ENCODE measurements at regions not wholly inside any gene's neighbourhood (a gene's known extent, or its start where the extent isn't known, plus 50 kb on each side); places are given as distances from the start of the nearest gene placed in this dataset.

- no peak for ATAC-seq (ENCODE audit: low read depth in 2 of 2)
Observed at GRCh38 chr12:58564721-58565120, 355.6 kb downstream of the LRIG3 start.

DNA sequence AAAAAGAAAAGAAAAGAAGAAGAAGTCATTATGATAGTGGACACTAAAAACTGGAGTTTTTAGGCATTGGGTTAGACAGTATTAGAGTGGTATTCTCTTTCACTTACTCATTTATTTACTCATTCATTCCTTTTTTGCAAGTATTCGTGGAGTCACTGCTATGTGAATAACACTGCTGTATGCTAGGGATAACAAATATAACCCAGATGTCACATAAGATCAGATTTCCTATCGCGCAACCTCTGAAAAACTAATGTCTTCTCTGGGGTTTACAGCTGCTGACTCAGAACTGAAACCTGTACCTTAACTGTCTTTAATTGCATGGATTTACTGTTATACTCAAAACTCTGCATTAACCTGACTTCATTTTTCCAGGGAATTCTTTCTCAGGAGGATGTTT lies 353.7 kb downstream of the LRIG3 start:
- Mint-ChIP-seq H3K9me3 (peaks cover 0 to 11% (median 2%) of the 10 kb centered on the region in 7 donors), H3K4me3 (no peak overlapping the region), H3K27me3 (no peaks in the 10 kb centered on the region), H3K36me3 (no peaks in the 10 kb centered on the region), H3K27ac (no peak overlapping the region), H3K4me1 (no peaks in the 10 kb centered on the region)
- ATAC-seq (ENCODE audit: low read depth in 2 of 2) = no peak
- DNase-seq = no peak

More at GRCh38 chr12:58564721-58565120, 355.6 kb downstream of the LRIG3 start:
- Mint-ChIP-seq H3K4me1 (no peaks in the 10 kb centered on the region), H3K27me3 (no peaks in the 10 kb centered on the region), H3K9me3 (peaks cover 0 to 11% (median 2%) of the 10 kb centered on the region in 7 donors), H3K27ac (no peak overlapping the region), H3K36me3 (no peaks in the 10 kb centered on the region), H3K4me3 (no peak overlapping the region)
- no peak for DNase-seq

DNA sequence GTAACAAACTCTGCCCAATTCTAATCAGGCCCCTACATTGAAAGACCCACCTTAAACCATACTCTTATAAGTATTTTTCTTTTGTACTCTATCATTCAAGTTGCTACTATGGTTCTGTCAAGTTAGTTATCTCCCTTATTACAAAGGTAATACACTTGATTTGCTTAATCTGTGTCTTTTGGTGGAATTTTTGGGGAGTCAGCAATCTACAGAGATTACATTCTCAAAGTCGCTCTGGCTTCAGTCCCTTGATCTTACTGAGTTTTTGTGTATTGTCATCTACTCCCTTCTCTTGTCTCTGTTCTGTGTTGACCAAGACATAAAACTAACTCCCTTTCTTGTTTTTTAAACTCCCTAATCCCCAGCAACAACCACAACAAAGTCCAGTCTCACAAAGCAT lies 353.1 kb downstream of the LRIG3 start:
- Mint-ChIP-seq H3K27ac (no peak overlapping the region), H3K36me3 (no peaks in the 10 kb centered on the region), H3K4me3 (no peak overlapping the region), H3K9me3 (peaks cover 0 to 12% (median 2%) of the 10 kb centered on the region in 7 donors), H3K27me3 (no peaks in the 10 kb centered on the region), H3K4me1 (no peaks in the 10 kb centered on the region)
- DNase-seq (no peak), ATAC-seq (ENCODE audit: low read depth in 2 of 2) (no peak)

GRCh38 chr12:58570411-58570810 lies 349.9 kb downstream of the LRIG3 start:
- H3K36me3 Mint-ChIP-seq = no peaks in the 10 kb centered on the region
- H3K9me3 Mint-ChIP-seq = peaks cover 0 to 11% (median 2%) of the 10 kb centered on the region in 7 donors
- DNase-seq (no peak), ATAC-seq (ENCODE audit: low read depth in 2 of 2) (no peak)
- no peaks in the 10 kb centered on the region for H3K4me1 Mint-ChIP-seq
- no peak overlapping the region for H3K27ac Mint-ChIP-seq
- H3K4me3 Mint-ChIP-seq = no peak overlapping the region
- H3K27me3 Mint-ChIP-seq = no peaks in the 10 kb centered on the region

DNA sequence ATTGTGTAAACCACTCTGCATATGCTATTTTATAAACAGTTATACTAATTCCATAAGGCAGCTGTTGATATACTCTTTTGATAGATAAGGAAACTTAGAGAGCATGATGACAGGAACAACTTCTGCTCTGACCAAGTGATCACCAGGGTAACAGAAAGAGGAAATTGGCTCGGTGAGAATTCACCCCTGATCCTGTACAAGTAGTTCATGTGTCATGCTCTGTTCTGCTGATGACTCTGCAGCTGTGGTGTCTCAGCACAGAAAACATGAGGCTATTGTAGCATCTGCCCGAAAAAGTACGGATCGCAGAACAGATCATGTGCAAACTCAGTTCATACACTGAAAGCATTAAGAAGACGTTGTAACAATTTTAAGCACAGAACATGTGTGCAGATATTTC lies 345.0 kb downstream of the LRIG3 start:
- no peak overlapping the region for H3K4me3 Mint-ChIP-seq
- H3K9me3 Mint-ChIP-seq = peaks cover 0 to 9% (median 1%) of the 10 kb centered on the region in 7 donors
- no peaks in the 10 kb centered on the region for H3K36me3 Mint-ChIP-seq
- no peaks in the 10 kb centered on the region for H3K4me1 Mint-ChIP-seq
- DNase-seq (no peak), ATAC-seq (ENCODE audit: low read depth in 2 of 2) (no peak)
- no peaks in the 10 kb centered on the region for H3K27me3 Mint-ChIP-seq
- no peak overlapping the region for H3K27ac Mint-ChIP-seq

DNA sequence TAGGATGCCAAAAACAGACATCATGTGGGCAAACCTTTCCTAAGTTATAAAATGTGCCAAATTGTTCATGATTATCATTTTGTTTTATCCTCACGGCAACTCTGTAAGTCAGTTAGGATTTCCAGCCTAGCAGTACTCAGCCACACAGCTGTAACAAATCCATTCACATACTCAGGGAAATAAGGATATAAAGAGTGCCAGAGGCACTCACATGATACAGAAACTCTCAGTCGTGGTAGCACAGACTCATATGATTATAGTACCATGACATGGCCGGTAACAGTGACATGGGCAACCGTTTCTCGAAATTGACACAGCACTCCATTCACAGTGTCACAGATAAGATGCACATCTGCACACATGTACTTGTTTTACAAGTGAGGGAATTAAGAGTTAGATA lies 344.2 kb downstream of the LRIG3 start:
- no peaks in the 10 kb centered on the region for H3K4me1 Mint-ChIP-seq
- peaks cover 0 to 7% (median 0%) of the 10 kb centered on the region in 7 donors for H3K9me3 Mint-ChIP-seq
- H3K36me3 Mint-ChIP-seq = no peaks in the 10 kb centered on the region
- H3K4me3 Mint-ChIP-seq = no peak overlapping the region
- no peaks in the 10 kb centered on the region for H3K27me3 Mint-ChIP-seq
- DNase-seq = no peak
- no peak overlapping the region for H3K27ac Mint-ChIP-seq
- ATAC-seq (ENCODE audit: low read depth in 2 of 2) = no peak

DNA sequence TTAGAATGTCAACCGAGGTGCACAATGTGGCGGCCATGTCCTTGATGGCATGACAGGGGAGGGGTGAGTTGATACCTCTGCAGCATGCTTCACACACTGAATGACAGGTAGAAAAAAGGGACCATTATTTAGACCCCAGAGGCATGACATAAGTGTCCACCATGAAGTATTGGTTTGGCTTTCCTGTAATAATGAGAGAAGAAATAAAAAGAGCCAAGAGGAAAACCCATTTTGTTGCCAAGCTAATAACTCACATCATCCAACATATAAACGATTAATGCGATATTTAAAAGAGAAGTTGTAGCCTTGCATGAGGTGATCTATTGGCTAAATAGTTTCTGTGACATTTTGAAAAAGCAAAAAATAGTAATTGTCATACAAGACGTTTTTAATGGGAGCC lies 343.4 kb downstream of the LRIG3 start:
- H3K27ac Mint-ChIP-seq = peak overlapping the region in 1 of 6 donors; percentile 67
- H3K9me3 Mint-ChIP-seq = peaks cover 0 to 6% (median 0%) of the 10 kb centered on the region in 7 donors
- H3K27me3 Mint-ChIP-seq = no peaks in the 10 kb centered on the region
- H3K36me3 Mint-ChIP-seq = no peaks in the 10 kb centered on the region
- no peak for DNase-seq
- no peak overlapping the region for H3K4me3 Mint-ChIP-seq
- ATAC-seq (ENCODE audit: low read depth in 2 of 2) = no peak
- H3K4me1 Mint-ChIP-seq = no peaks in the 10 kb centered on the region

GRCh38 chr12:58580095-58580494 lies 340.2 kb downstream of the LRIG3 start:
- no peaks in the 10 kb centered on the region for H3K4me1 Mint-ChIP-seq
- no peak for DNase-seq
- no peaks in the 10 kb centered on the region for H3K27me3 Mint-ChIP-seq
- no peak overlapping the region for H3K4me3 Mint-ChIP-seq
- H3K9me3 Mint-ChIP-seq = peaks cover 0 to 6% (median 1%) of the 10 kb centered on the region in 7 donors
- no peak overlapping the region for H3K27ac Mint-ChIP-seq
- no peaks in the 10 kb centered on the region for H3K36me3 Mint-ChIP-seq
- no peak for ATAC-seq (ENCODE audit: low read depth in 2 of 2)

DNA sequence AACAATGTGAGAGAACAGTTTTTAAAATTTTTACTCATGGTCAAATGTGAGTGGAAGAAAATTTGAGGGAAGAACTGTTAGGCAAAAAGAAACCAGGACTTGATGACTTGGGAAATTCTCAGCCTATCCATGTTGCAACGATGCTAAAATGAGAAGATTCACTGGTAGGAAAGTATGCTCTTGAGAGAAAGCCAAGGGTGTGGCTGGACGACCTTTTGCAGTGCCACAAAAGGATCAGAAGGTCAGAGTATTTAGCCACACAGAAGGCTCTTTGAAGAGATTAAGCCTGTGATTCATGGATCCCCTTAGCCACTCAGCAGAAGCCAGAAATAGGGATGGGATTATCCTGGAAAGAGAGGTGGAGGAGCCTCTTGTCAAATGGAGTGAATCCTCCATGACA lies 336.8 kb downstream of the LRIG3 start:
- no peak for ATAC-seq (ENCODE audit: low read depth in 2 of 2)
- Mint-ChIP-seq H3K27me3 (no peaks in the 10 kb centered on the region), H3K4me1 (no peaks in the 10 kb centered on the region), H3K36me3 (no peaks in the 10 kb centered on the region), H3K9me3 (peaks cover 0 to 4% (median 0%) of the 10 kb centered on the region in 7 donors), H3K27ac (no peak overlapping the region), H3K4me3 (no peak overlapping the region)
- no peak for DNase-seq

DNA sequence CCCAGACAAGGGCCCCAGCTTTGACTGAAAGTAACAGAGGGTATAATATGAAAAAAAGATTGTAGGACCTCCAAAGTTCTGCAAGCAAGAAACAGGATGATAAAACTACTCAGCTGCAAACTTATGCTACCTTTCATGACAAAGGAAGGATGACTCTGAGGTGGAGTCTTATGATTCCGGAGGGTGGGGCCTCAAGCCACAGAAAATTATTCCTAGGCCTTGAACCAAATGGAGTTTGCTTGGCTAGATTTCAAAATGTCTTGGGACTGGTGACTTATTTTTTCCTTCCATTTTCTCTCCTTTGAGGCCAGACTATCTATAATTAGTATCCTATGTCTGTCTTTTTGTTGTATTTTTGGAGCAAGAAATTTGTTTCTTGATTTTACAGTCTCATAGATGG lies 336.4 kb downstream of the LRIG3 start:
- no peak for DNase-seq
- Mint-ChIP-seq H3K27me3 (no peaks in the 10 kb centered on the region), H3K4me3 (no peak overlapping the region), H3K36me3 (no peaks in the 10 kb centered on the region), H3K4me1 (no peaks in the 10 kb centered on the region), H3K27ac (no peak overlapping the region), H3K9me3 (peaks cover 0 to 4% (median 0%) of the 10 kb centered on the region in 7 donors)
- no peak for ATAC-seq (ENCODE audit: low read depth in 2 of 2)

DNA sequence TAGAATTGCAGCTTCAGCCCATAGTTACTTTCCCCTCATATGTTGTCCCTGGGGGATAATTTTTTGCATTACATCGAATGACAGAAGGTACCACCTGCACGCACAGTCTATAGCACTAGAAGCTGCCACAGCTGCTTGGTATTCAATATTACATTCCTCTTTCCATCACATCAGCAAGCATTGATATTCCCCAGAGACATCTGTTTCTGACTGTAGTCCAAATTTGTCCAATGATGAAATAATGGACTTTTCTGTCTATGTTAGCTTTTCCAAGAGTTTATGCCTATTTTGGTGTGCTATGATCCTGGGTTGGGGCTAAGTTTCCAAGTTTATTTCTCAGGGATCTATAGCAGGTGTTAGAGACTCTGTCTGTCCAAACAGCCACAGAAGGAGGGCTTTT lies 335.4 kb downstream of the LRIG3 start:
- Mint-ChIP-seq H3K9me3 (peaks cover 0 to 4% (median 0%) of the 10 kb centered on the region in 7 donors), H3K4me1 (no peaks in the 10 kb centered on the region), H3K4me3 (no peak overlapping the region)

DNA sequence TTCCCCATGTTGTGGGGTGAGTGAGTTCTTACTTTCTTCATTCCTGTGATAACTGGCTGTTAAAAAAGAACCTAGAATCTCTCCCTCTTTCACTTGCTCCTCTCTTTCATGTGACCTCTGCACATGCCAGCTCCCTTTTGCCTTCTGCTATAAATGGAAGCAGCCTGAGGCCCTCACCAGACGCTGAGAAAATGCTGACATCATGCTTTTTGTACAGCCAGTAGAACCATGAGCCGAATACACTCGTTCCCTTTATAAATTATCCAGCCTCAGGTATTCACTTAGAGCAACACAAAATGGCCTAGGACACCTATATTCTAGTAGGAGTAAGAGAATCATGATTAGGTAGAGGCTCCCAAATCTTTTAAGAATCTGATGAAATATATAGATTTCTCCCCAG lies 333.5 kb downstream of the LRIG3 start:
- Mint-ChIP-seq H3K4me3 (no peak overlapping the region), H3K27me3 (no peaks in the 10 kb centered on the region), H3K4me1 (no peaks in the 10 kb centered on the region), H3K9me3 (peaks cover 0 to 4% (median 0%) of the 10 kb centered on the region in 7 donors), H3K27ac (no peak overlapping the region), H3K36me3 (no peaks in the 10 kb centered on the region)
- ATAC-seq (ENCODE audit: low read depth in 2 of 2) = no peak
- DNase-seq = no peak

More for the DNA sequence above, 335.4 kb downstream of the LRIG3 start:
- Mint-ChIP-seq H3K27me3 (no peaks in the 10 kb centered on the region), H3K36me3 (no peaks in the 10 kb centered on the region), H3K27ac (peak overlapping the region in 1 of 6 donors; percentile 36)
- no peak for DNase-seq
- ATAC-seq (ENCODE audit: low read depth in 2 of 2) = no peak

DNA sequence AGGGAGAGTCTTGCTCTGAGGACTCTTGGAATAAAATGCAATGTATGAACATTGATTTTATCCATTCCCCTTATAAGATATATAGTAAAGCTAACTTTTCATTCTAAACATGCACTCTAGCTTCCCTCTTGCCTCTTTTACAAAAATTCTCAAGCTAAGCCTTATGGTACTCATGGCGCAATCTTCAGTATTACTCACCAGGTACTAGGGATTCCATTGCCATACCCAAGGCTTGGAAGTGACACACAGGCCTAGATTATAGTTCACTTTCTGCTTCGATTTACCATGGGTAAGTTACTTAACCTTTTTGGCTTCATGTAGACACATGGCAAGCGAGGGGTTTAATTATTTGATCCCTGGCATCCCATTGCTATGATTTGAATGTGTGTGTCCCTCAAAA lies 331.5 kb downstream of the LRIG3 start:
- ATAC-seq (ENCODE audit: low read depth in 2 of 2) = no peak
- Mint-ChIP-seq H3K36me3 (no peaks in the 10 kb centered on the region), H3K4me1 (no peaks in the 10 kb centered on the region), H3K27ac (no peak overlapping the region), H3K4me3 (no peak overlapping the region), H3K9me3 (peaks cover 0 to 2% (median 0%) of the 10 kb centered on the region in 7 donors), H3K27me3 (no peaks in the 10 kb centered on the region)
- no peak for DNase-seq

- H3K36me3 Mint-ChIP-seq = no peaks in the 10 kb centered on the region
- H3K27me3 Mint-ChIP-seq = no peaks in the 10 kb centered on the region
- no peak for ATAC-seq (ENCODE audit: low read depth in 2 of 2)
Observed at GRCh38 chr12:58592475-58593207, 327.7 kb downstream of the LRIG3 start.

More at GRCh38 chr12:58592475-58593207, 327.7 kb downstream of the LRIG3 start:
- Mint-ChIP-seq H3K4me1 (no peaks in the 10 kb centered on the region), H3K4me3 (no peak overlapping the region), H3K27ac (no peak overlapping the region), H3K9me3 (peaks cover 0 to 2% (median 0%) of the 10 kb centered on the region in 7 donors)
- no peak for DNase-seq
